HG03066 (cell line): ENCODE measurements at regions not wholly inside any gene's neighbourhood (a gene's known extent, or its start where the extent isn't known, plus 50 kb on each side); places are given as distances from the start of the nearest gene placed in this dataset.

Experiments used
- ATAC-seq: cut with Tn5 transposase; IDR thresholded peaks from one replicate; pipeline ENCODE4 v1.9.1; 2021; ENCODE audit warnings: low read depth; ENCODE audit not compliant: unreplicated experiment

- ATAC-seq: no peak
Observed at GRCh38 chr4:181968371-181968770, 274.8 kb upstream of the TENM3 start.

GRCh38 chr4:181969151-181969550, 274.1 kb upstream of the TENM3 start:
- no peak for ATAC-seq

- ATAC-seq: no peak
Observed at GRCh38 chr4:181970366-181970765, 272.8 kb upstream of the TENM3 start.

- ATAC-seq: no peak
Observed at GRCh38 chr4:181971411-181971810, 271.8 kb upstream of the TENM3 start.

- no peak for ATAC-seq
Observed at GRCh38 chr4:181971973-181972372, 271.2 kb upstream of the TENM3 start.

GRCh38 chr4:181976764-181977163, 266.4 kb upstream of the TENM3 start:
- ATAC-seq: no peak

DNA sequence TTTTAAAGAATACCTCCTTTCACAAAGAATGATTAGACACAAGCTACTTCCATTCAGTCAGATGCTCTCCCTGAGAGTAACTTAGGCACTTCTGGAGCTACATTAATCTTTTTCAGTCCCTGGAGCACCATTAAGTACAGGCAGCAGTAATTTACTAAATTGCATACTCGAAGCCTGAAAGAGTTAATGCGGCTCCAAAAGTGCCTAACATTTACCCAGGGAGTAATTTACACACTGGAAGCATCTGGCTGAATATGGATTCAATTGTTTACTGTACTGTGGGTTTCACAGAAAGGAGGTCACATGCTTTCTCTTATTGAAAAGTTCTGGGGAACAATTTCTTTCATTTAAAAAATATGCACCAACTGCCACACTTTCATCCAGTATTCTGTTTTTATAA, 260.8 kb upstream of the TENM3 start:
- ATAC-seq: no peak

- no peak for ATAC-seq
Observed at GRCh38 chr4:181982856-181983255, 260.3 kb upstream of the TENM3 start.

- ATAC-seq: no peak
Observed at GRCh38 chr4:181987392-181987791, 255.8 kb upstream of the TENM3 start.

GRCh38 chr4:181989071-181989470, 254.1 kb upstream of the TENM3 start:
- ATAC-seq: no peak

- ATAC-seq: no peak
Observed at GRCh38 chr4:181991369-181992108, 251.7 kb upstream of the TENM3 start.

GRCh38 chr4:181998398-181999295, 244.6 kb upstream of the TENM3 start:
- no peak for ATAC-seq

DNA sequence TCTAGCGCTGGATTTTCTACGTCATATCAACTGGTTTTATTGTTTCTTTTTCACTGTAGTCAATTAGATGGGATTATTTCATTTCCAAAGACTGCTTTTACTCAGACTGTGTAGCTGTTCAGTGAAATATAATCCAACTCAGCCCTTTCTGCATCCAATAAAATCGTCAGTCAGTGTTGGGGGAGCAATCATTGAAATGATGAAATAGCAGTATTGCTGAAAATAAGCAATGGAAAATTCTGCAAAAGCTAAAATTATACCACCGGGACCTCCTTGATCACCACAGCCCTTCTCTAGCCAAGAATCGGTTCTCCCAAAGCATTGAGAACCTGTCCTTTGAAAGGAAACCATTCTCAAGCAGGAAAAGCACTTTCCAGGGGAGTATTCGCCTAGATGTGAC, 243.1 kb upstream of the TENM3 start:
- ATAC-seq: no peak

DNA sequence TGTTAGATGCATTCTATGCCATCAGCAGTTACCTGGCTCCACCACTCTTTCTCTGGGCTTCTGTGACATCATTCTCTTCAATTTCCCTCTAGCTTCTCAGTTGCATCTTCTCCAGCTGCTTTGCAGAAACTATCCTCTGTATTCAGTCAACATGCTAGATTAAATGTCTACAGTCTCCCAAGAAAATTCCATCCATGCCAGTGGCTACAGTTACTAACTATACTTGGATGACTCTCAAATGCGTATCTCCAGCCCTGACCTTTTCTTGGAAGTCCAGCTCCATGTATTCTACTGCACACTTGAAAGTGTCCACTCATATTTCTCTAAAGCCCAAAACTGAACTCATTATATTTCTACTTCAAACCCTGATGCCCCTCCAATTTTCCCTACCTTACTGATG, 232.3 kb upstream of the TENM3 start:
- no peak for ATAC-seq

DNA sequence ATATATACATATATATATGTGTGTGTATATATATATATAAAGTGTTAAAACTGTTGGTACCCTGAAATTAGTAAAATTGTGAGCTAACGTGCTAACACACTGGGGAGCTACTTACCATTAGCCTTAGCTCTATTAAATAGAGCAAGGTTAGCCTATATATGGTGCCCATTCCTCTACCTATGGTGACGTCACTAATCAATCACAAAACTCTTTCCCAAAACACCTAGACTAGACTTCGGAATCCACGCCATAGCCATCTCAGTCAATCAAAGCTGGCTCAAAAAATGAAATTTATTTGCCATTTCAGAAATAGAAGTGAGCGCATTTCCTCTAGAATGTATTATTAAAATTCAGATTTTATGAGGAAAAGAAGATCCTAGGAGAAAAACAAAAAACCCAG, 229.0 kb upstream of the TENM3 start:
- ATAC-seq: no peak

- no peak for ATAC-seq
Observed at GRCh38 chr4:182015014-182015413, 228.2 kb upstream of the TENM3 start.

- no peak for ATAC-seq
Observed at GRCh38 chr4:182015893-182016292, 227.3 kb upstream of the TENM3 start.

DNA sequence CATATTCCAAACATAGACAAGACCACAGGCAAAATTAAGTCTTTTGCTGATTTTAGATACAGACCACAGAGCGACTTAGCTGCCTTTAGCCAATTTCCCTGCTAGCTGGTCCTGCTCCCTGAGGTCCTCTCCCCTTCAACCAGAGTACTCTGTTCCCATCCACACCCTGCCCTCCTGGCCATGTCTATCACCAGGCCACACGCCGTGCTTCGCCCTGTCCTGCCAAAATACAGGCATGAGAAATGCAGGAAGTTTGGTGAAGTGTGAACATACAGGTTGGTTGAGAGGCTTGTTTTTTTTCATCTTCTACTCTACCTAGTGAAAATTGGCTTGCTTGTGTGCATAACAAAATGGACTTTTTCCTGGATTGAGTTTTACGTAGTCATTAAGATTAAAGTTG, 226.2 kb upstream of the TENM3 start:
- ATAC-seq: no peak

GRCh38 chr4:182018691-182019090, 224.5 kb upstream of the TENM3 start:
- ATAC-seq: peak; percentile 27

- peak; percentile 76 for ATAC-seq
Observed at GRCh38 chr4:182019148-182019652, 224.0 kb upstream of the TENM3 start.

GRCh38 chr4:182022909-182023308, 220.3 kb upstream of the TENM3 start:
- no peak for ATAC-seq

DNA sequence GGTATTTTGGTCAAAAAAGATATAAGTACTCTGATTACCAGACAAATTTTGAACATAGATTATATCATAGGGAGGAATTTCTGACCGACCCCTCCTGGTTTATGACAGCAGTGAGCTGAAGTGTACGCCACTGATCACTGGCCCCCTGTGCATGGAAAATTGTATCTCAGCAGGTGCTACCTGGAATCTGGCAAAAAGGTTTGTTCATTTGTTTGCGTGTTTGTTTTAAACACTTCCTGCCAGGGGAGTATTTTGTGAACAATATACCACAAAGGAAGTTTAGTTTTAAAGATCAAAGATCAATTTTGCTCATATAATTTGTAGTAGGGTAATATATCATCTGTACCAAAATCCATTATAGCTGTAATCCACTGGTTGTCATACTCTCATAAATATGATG, 219.7 kb upstream of the TENM3 start:
- ATAC-seq: no peak
